Naive thymus-derived CD8-positive, alpha-beta T cell (primary cell): ENCODE measurements at regions not wholly inside any gene's neighbourhood (a gene's known extent, or its start where the extent isn't known, plus 50 kb on each side); places are given as distances from the start of the nearest gene placed in this dataset.

ENCODE experiments used
- ATAC-seq, 2 donors: fragments of 150-1000 bp; cut with Tn5 transposase in 1 of 2; sonication (Bioruptor Pico), chemical (Tn5 transposase) in 1 of 2; 1 replicate in 1 of 2; 2 replicates in 1 of 2; pipeline ENCODE4 v1.10.0; 2021; ENCODE audit warnings: mild to moderate bottlenecking in 2 of 2, moderate library complexity in 2 of 2
- POLR2A ChIA-PET: fragments of 350-600 bp; sonication (Branson Sonifier 250); formaldehyde crosslinking; loops from one replicate; lab custom pipeline; 2021; ENCODE audit warnings: antibody characterized with exemption; lab: Charles Lee
- DNase-seq, 10 donors: peaks; one replicate each; pipeline versions ENCODE4 v3.0.0 to v3.0.0-alpha.2; 2020 to 2022
- H3K27ac Mint-ChIP-seq, 10 donors: one replicate each; pipeline ENCODE4 v1.8.0; 2020 to 2022; ENCODE audit warnings: mild to moderate bottlenecking in 10 of 10, mixed read lengths in 10 of 10, moderate library complexity in 4 of 10, inconsistent platforms in 1 of 10
- H3K27me3 Mint-ChIP-seq, 5 donors: one replicate each; pipeline ENCODE4 v1.8.0; 2021 to 2022; ENCODE audit warnings: mixed read lengths in 5 of 5
- H3K36me3 Mint-ChIP-seq, 3 donors: one replicate each; pipeline ENCODE4 v1.8.0; 2020 to 2022; ENCODE audit warnings: mixed read lengths in 3 of 3, mild to moderate bottlenecking in 2 of 3, inconsistent platforms in 1 of 3
- H3K4me1 Mint-ChIP-seq, 4 donors: one replicate each; pipeline ENCODE4 v1.8.0; 2021 to 2022; ENCODE audit warnings: mixed read lengths in 4 of 4
- H3K4me3 Mint-ChIP-seq, 10 donors: one replicate each; pipeline ENCODE4 v1.8.0; 2020 to 2022; ENCODE audit warnings: mild to moderate bottlenecking in 10 of 10, mixed read lengths in 10 of 10, moderate library complexity in 6 of 10, inconsistent platforms in 1 of 10
- H3K9me3 Mint-ChIP-seq, 9 donors: one replicate each; pipeline ENCODE4 v1.8.0; 2020 to 2022; ENCODE audit warnings: mixed read lengths in 9 of 9, mild to moderate bottlenecking in 3 of 9, inconsistent platforms in 1 of 9, moderate library complexity in 1 of 9

- POLR2A ChIA-PET: no interaction called here
- Mint-ChIP-seq H3K36me3 (no peaks in the 10 kb centered on the region), H3K4me1 (peaks cover 25 to 59% (median 42%) of the 10 kb centered on the region in 4 donors), H3K4me3 (no peak overlapping the region), H3K9me3 (no peaks in the 10 kb centered on the region), H3K27ac (no peak overlapping the region), H3K27me3 (peaks cover 0 to 10% (median 2%) of the 10 kb centered on the region in 5 donors)
- ATAC-seq (no peak), DNase-seq (no peak)
These were observed 84.5 kb upstream of the MAML3 start for GRCh38 chr4:140238351-140239056.

- no peak for ATAC-seq
- Mint-ChIP-seq H3K36me3 (no peaks in the 10 kb centered on the region), H3K9me3 (no peaks in the 10 kb centered on the region), H3K27me3 (peaks cover 0 to 10% (median 2%) of the 10 kb centered on the region in 5 donors), H3K4me1 (peaks cover 18 to 53% (median 35%) of the 10 kb centered on the region in 4 donors), H3K27ac (peak overlapping the region in 3 of 10 donors; percentile 13 to 71 (median 34)), H3K4me3 (peak overlapping the region in 1 of 10 donors; percentile 21)
- DNase-seq: no peak
- POLR2A ChIA-PET: no interaction called here
These were observed 83.8 kb upstream of the MAML3 start for GRCh38 chr4:140237616-140238350.

DNA sequence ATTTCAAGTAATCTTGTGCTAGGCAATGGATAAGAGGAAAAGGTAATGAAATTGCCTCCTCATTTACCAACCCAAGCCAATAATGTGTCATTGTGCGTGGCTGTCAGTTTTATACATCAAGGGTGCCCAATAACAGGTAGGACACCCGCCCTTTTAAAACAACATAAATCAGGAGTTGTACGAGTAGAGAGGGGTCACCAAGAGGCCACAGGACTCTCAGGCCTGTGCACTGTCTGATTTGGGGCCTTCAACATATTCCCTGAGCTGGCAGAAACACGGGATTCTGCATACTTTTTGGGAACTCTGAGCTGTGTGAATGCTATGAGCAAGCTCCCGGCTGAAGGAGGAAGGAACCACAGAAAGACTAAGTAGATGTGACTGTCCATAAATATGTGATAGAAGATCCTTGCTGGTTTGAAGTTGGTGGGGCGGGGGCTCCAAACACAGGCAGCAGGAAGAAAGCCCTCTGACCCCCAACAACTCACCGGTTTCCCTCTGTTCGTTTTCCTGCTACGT lies 82.7 kb upstream of the MAML3 start:
- peaks cover 13 to 44% (median 26%) of the 10 kb centered on the region in 4 donors for H3K4me1 Mint-ChIP-seq
- H3K4me3 Mint-ChIP-seq: no peak overlapping the region
- POLR2A ChIA-PET: no interaction called here
- no peak for DNase-seq
- H3K36me3 Mint-ChIP-seq: no peaks in the 10 kb centered on the region
- peak overlapping the region in 1 of 10 donors; percentile 7 for H3K27ac Mint-ChIP-seq
- peaks cover 1 to 10% (median 2%) of the 10 kb centered on the region in 5 donors for H3K27me3 Mint-ChIP-seq
- H3K9me3 Mint-ChIP-seq: no peaks in the 10 kb centered on the region
- ATAC-seq: no peak

DNA sequence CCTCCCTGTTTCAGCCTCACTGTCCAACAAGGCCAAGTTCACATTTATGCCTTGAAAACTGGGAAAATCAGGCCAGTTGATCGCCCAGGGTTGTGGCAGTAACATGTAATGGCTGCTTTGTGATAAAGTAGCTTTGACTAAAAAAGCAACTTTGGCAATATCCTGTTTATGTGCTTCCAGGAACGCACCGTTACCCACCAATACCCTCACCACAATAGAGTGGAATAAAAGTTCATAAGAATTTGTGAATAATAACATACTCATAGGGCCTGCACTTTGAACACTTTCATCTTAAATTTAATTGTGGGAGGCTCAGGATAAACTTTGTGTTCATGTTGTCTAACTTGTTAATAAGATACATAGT lies 80.7 kb upstream of the MAML3 start:
- H3K4me1 Mint-ChIP-seq: peaks cover 14 to 38% (median 30%) of the 10 kb centered on the region in 4 donors
- no peak for DNase-seq
- H3K36me3 Mint-ChIP-seq: no peaks in the 10 kb centered on the region
- H3K27ac Mint-ChIP-seq: peak overlapping the region in 5 of 10 donors; percentile 39 to 83 (median 70)
- ATAC-seq: peak in 1 of 2 donors; percentile 25
- POLR2A ChIA-PET: interaction anchor here (1.0 kb wide), 1 partner anchor 8 kb away, joined by 3 read pairs; no protein-coding TSS in a partner anchor
- no peaks in the 10 kb centered on the region for H3K9me3 Mint-ChIP-seq
- peak overlapping the region in 3 of 10 donors; percentile 21 to 51 (median 39) for H3K4me3 Mint-ChIP-seq
- H3K27me3 Mint-ChIP-seq: peaks cover 1 to 16% (median 2%) of the 10 kb centered on the region in 5 donors

DNA sequence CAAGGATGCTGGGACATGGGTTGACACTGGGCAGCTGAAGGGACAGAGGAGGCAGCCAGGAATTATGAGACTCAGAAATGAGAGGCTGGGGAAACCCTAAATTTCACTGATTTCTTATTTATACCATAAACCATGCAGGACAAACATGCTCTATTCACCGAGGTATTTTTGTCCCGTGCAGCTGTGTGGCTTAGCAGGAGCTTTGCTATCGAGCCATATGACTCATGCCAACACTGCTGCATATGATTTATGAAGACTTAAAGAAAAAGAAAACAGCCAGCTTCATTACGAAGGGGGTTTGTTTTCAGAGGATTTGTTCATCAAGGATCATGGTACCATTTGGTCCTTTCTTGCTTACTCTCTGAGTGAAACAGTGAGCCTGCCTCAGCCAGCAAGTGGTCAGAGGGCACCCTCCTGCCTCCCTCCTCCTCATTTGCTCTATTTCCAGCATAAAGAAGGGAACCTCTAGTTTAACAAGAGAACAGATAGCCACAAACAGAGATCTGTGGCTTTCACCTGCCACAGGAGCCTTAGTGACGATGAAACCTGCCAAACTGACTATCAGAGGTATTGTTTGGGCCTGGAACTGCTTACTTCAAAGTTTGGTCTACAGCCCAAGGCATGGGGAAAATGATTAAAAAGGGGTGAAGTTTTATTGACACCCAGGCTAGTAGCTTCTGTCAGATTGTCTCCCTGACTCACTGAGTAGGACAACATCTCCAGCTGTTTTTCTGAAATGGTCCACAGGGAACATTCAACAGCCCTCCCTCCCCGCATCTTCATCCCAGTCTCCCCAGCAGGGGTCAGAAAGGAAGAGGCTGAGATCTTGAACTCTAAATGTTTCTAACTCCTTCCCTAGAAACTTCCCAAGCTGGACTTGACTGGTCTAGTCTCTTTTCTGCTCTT lies 80.1 kb upstream of the MAML3 start:
- POLR2A ChIA-PET: interaction anchor here (1.0 kb wide), 1 partner anchor 9 kb away, joined by 3 read pairs; no protein-coding TSS in a partner anchor
- no peak for DNase-seq
- Mint-ChIP-seq H3K4me1 (peaks cover 14 to 38% (median 29%) of the 10 kb centered on the region in 4 donors), H3K9me3 (no peaks in the 10 kb centered on the region), H3K36me3 (no peaks in the 10 kb centered on the region), H3K4me3 (peak overlapping the region in 5 of 10 donors; percentile 9 to 51 (median 22)), H3K27me3 (peaks cover 1 to 16% (median 2%) of the 10 kb centered on the region in 5 donors), H3K27ac (peak overlapping the region in 7 of 10 donors; percentile 30 to 83 (median 70))
- no peak for ATAC-seq

DNA sequence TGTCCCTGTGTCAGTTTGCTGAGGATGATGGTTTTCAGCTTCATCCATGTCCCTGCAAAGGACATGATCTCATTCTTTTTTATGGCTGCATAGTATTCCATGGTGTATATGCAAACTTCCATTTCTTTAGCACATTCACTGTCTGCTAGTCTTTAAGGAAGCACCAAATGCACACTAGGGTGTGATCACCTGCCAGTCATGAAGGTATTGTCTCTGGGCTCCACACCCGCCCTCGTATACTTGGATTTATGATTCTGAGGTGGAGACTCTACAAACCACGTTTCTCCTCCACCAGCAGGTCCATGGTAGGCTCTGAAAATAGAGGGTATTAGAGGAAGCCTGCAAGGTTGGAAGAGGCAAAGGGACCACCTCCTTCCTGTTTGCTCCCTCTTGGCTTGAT lies 75.9 kb upstream of the MAML3 start:
- Mint-ChIP-seq H3K4me1 (peaks cover 10 to 23% (median 15%) of the 10 kb centered on the region in 4 donors), H3K27ac (no peak overlapping the region), H3K27me3 (peaks cover 0 to 6% (median 0%) of the 10 kb centered on the region in 5 donors), H3K9me3 (no peaks in the 10 kb centered on the region), H3K36me3 (no peaks in the 10 kb centered on the region), H3K4me3 (no peak overlapping the region)
- ATAC-seq: no peak
- no peak for DNase-seq
- POLR2A ChIA-PET: no interaction called here

DNA sequence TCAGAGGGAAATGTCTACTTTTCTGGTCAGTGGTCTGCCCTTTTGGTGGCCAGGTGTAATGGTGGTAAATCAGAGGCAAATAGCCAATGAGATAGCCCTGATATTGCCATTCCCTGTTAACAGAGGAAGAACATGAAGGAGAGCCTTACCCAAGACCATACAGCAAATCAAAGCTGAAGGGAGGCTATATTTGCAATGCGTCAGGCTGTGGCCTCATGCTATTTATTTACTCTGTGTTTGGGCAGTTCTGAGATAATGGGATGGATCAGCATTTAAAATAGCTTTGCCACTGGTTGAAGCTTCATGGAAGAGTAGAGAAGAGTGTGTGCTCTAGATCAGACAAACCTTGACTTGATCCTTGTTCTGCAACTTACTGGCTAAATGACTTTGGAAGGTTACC lies 73.3 kb upstream of the MAML3 start:
- POLR2A ChIA-PET: no interaction called here
- no peak overlapping the region for H3K4me3 Mint-ChIP-seq
- peaks cover 0 to 11% (median 5%) of the 10 kb centered on the region in 4 donors for H3K4me1 Mint-ChIP-seq

DNA sequence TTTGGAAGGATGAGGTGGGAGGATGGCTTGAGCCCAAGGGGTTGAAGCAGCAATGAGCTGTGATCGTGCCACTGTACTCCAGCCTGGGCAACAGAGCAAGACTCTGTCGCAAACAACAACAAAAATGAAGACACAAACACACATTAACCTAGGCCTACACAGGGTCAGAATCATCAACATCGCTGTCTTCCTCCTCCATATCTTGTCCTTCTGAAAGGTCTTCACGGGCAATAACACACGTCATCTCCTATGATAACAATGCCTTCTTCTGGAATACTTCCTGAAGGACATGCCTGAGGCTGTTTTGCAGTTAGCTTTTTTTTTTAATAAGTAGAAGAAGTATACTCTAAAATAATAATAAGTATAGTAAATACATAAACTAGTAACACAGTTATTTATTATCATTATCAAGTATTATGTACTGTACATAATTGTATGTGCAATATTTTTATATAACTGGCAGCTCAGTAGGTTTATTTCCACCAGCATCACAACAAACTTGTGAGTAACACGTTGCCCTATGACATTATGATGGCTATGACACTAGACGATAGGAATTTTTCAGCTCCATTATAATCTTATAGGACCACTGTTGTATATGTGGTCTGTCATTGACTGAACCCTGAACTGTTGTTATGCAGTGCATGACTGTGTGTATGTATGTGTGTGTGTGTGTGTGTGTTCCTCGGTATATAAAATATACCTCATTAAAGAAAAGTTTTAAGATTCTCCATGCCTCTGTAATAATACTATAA lies 69.2 kb upstream of the MAML3 start:
- Mint-ChIP-seq H3K9me3 (no peaks in the 10 kb centered on the region), H3K4me3 (no peak overlapping the region), H3K27me3 (peaks cover 0 to 3% (median 0%) of the 10 kb centered on the region in 5 donors), H3K4me1 (peaks cover 0 to 2% (median 0%) of the 10 kb centered on the region in 4 donors), H3K27ac (no peak overlapping the region), H3K36me3 (no peaks in the 10 kb centered on the region)
- ATAC-seq (no peak), DNase-seq (no peak)
- POLR2A ChIA-PET: no interaction called here

More for the DNA sequence above, 73.3 kb upstream of the MAML3 start:
- Mint-ChIP-seq H3K27ac (no peak overlapping the region), H3K27me3 (peaks cover 0 to 6% (median 0%) of the 10 kb centered on the region in 5 donors), H3K9me3 (no peaks in the 10 kb centered on the region), H3K36me3 (no peaks in the 10 kb centered on the region)
- DNase-seq: no peak
- ATAC-seq: no peak

DNA sequence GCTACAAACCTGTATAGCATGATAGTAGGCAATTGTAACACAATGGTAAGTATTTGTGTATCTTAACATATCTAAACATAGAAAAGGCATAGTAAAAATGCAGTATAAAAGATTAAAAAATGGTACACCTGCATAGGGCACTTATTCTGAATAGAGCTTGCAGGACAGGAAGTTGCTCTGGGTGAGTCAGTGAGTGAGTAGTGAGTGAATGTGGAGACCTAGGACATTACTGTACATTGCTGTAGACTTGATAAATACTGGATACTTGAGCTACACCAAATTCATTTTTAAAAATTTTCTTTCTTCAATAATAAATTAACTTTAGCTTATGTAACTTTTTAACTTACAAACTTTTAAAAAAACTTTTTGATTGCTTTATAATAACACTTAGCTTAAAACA lies 68.2 kb upstream of the MAML3 start:
- ATAC-seq: no peak
- Mint-ChIP-seq H3K4me1 (peaks cover 0 to 2% (median 0%) of the 10 kb centered on the region in 4 donors), H3K27me3 (peaks cover 0 to 3% (median 0%) of the 10 kb centered on the region in 5 donors), H3K4me3 (no peak overlapping the region), H3K9me3 (no peaks in the 10 kb centered on the region), H3K27ac (no peak overlapping the region), H3K36me3 (no peaks in the 10 kb centered on the region)
- no peak for DNase-seq
- POLR2A ChIA-PET: no interaction called here

- DNase-seq (no peak), ATAC-seq (no peak)
- H3K36me3 Mint-ChIP-seq: no peaks in the 10 kb centered on the region
- H3K9me3 Mint-ChIP-seq: no peaks in the 10 kb centered on the region
- peaks cover 0 to 4% (median 2%) of the 10 kb centered on the region in 5 donors for H3K27me3 Mint-ChIP-seq
- peaks cover 0 to 3% (median 0%) of the 10 kb centered on the region in 4 donors for H3K4me1 Mint-ChIP-seq
- POLR2A ChIA-PET: no interaction called here
- H3K27ac Mint-ChIP-seq: no peak overlapping the region
- no peak overlapping the region for H3K4me3 Mint-ChIP-seq
These were observed 66.1 kb upstream of the MAML3 start for GRCh38 chr4:140220058-140220457.

GRCh38 chr4:140219567-140219966 lies 65.6 kb upstream of the MAML3 start:
- H3K36me3 Mint-ChIP-seq: no peaks in the 10 kb centered on the region
- H3K27ac Mint-ChIP-seq: peak overlapping the region in 1 of 10 donors; percentile 19
- peaks cover 0 to 5% (median 0%) of the 10 kb centered on the region in 4 donors for H3K4me1 Mint-ChIP-seq
- no peak overlapping the region for H3K4me3 Mint-ChIP-seq
- no peak for DNase-seq
- POLR2A ChIA-PET: no interaction called here
- no peaks in the 10 kb centered on the region for H3K9me3 Mint-ChIP-seq
- peaks cover 0 to 9% (median 2%) of the 10 kb centered on the region in 5 donors for H3K27me3 Mint-ChIP-seq
- ATAC-seq: no peak
